ENCODE measurements at regions not wholly inside any gene's neighbourhood (a gene's known extent, or its start where the extent isn't known, plus 50 kb on each side); places are given as distances from the start of the nearest gene placed in this dataset.

DNA sequence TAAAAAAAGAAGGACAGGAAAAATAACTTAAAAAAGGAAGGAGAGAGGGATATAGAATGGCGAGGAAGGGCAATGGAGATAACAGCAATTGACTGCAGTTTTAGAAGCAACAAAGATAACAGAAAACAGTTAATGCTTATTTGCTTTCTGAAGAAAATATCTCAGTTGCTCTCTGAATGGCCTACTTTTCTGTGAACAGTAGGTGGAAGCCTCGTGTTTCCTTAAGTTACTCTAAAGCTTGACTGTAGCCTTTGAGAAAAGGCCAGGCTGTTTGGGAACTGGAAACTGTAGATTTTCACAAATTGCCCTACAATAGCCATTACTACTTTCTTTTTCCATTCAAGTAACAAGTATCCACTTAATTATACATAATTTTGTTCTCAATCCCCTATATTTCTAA lies 404.5 kb downstream of the YTHDC2 start:
- DNase-seq, result no peak

DNA sequence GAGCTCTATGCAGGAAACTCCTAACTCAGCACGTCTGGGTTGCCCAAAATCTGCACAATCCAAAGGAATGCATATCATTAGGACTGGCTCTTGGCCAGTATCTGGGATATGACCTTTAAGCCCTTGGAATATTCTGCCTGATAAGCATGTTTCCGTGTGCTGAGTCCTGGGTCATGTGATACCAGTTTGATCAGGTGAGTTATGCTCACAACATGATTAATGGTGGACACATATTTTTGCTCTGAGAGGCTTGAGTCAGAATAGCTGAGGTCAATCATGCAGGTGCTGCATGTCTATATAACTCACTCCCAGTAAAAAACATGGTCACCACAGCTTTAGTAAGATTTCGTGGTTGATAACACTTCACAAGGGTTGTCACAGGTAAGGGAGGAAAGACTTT lies 408.8 kb downstream of the YTHDC2 start:
- no peak for DNase-seq

DNA sequence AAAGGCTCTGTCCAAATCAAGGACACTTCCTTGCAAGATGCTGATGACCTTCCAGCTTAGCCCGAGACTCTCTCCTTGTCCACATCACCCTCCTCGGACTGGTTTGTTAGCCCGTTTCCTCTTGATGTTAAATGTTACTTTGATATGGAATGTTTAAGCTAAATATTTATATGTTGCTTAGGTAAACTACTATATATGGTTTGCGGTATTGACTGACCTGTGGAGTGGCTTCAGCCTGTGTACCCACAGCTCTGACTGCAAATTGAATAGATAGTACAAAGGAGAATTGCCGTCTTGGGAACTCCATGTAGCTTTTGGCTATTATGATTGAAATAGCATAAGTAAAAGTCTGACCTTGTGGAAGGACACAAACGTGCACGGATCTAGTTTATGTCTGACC lies 422.0 kb downstream of the YTHDC2 start:
- no peak for DNase-seq

DNA sequence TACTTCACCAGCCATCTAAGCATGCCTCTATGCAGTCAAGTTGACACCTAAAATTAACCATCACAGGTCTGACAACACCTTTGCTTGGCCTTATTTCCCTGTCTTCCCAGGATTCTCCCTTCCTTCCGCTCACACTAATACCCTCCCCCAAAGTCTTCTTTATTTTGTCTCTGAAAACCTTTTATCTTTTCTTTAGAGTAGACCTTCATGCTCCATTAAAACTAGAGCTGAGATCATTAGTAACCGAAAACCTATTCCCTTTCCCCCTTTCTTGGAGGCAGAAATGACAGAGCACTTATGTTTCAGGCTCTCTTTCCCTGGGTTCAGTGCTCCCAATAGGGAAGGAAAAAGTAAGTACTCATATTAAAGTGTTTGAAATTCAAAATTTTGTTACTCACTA lies 423.8 kb downstream of the YTHDC2 start:
- DNase-seq, result no peak

DNA sequence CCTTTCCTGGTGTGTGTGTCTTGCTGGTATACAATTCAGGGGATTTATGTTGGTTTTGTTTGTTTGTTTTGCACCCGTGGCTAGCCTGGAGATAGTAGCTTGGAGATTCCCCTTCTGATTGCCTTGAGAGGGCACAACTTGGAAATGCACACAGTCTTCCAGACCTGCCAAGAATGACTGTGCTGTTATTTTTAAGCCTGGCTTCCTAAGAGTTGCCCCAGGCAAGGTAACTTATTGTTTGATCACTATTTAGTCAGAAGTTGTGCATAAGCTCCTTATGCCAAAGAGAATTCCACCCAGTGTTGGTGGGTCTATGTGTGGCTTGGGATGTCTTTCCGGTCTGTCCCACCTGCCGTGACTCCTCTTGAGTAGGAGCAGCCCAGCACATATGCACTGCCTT lies 421.9 kb upstream of the KCNN2 start:
- DNase-seq, result no peak

DNA sequence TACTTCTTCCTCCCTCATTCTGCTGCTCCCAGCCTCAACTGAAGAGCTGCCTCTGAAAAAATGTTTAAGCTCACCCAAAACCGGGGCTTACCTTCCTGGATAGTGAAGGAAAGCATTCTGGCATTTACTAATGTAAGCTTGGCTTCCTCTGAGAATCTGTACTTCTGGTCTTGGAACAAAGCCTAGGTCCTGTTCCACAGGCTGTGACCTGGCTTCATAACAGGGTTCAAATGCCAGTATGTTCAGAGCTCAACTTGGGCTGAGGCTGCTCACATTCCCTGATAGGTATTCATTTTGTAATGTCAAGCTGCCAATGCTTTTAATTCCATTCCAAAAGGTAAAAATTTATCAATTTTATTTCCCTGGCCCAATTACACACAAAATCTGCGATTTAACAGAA lies 411.7 kb upstream of the KCNN2 start:
- no peak for DNase-seq

DNA sequence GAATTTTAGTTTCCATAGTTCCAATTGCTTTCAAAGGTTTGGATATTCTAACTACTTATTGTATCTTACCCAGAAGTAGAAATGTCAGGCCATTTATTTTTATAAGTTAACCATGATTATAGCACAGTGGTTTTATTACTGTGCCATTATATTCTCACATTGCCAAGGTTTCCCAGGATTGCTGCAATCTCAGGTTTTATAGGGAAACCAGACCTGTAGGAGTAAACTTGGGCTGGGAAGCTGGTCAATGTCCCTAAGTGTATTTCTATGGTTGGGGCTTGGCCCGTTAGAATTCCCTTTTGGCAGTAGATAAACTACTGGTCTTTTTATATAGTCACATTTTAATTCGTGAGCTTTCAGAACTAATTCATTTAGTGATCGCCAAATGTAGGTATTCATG lies 396.6 kb upstream of the KCNN2 start:
- no peak for DNase-seq

DNA sequence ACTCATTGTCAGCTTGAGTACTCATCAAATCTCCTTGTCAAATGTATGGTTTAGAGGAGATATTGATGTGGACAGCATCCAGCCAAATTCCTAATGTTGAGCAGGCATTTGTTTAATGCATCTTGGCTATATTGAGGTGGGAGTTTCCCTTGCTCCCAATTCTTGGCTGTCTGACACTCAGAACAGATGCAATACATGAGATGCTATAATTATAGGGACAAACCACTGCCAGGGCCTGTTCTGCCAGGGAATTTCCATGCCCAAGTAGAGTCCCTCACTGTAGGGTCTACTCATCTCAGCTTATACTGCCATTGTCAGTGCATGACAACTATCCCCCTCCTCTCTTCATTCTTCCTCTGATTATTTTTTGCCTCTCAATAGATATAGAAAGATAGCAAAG lies 392.0 kb upstream of the KCNN2 start:
- no peak for DNase-seq

DNA sequence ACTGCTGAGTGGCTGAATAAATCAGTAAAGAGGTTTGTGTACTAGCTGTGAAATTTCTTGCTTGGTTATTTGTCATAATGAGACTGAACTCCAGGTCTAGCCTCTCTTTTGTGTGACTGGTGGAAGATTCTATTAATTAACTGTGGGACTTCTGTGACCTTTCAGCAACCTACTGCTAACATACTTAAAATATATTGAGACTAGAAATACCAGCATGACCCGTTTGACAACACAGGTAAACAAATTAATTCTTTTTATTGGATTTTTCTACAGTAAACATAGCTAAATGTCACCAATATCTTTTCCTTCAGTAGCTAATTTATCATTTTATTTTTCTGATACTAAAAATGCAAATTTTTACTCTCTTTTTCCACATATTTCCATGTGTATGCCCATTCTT lies 390.4 kb upstream of the KCNN2 start:
- DNase-seq, result no peak

DNA sequence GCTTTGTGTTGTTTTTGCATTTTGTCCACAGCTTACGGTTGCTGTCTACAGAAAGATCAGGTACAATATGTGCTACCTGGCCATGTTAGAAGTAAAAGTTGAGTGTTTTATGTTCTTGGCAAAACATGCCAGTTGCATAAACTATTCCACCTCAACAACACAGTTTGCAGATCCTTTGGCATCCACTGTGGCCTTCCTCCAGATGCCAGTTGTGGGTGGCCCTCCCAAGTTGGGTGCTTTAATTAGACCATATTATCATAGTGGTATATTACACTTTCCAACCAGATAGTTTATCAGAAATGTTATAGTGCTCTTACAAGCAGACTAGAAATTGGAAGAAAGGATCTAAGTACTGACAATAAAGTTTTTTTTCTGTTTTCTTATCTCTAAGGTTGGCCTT lies 386.9 kb upstream of the KCNN2 start:
- no peak for DNase-seq

DNA sequence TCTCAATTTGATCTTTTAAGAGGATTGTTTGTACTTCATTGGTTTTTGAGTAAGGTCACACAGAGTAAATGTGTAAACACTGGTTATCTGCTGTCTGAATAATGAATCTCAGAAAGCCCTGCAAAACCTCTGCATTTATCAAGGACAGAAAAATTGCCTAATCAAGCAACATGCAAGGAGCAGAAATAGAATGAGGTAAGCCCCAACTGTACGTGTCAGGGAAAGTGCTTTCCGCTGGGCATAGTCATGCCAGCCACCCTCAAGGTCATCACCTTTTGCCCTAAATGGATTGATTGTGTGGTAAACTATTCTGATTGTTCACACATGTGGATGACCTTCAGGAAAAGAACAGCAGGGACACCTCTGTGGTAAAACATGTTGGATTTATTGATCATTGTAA lies 376.9 kb upstream of the KCNN2 start:
- no peak for DNase-seq

DNA sequence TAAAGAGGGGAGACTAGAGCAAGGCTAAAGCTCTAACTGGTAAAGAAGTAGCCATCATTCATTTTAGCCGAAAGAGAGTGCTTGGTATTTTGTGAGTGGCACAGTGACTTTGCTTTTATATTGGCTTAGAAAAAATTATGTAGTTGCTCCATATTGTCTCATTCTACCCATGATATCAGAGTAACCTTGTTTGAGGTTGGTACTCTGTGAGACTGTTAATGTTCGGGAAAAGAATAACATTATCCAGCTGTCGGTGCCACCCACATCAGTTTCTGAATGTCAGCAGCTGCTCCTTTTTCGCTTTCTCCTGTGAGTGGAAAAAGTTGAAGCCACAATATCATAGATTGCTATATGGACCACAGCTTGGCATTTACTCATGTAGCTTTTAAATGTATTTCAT lies 376.4 kb upstream of the KCNN2 start:
- no peak for DNase-seq

DNA sequence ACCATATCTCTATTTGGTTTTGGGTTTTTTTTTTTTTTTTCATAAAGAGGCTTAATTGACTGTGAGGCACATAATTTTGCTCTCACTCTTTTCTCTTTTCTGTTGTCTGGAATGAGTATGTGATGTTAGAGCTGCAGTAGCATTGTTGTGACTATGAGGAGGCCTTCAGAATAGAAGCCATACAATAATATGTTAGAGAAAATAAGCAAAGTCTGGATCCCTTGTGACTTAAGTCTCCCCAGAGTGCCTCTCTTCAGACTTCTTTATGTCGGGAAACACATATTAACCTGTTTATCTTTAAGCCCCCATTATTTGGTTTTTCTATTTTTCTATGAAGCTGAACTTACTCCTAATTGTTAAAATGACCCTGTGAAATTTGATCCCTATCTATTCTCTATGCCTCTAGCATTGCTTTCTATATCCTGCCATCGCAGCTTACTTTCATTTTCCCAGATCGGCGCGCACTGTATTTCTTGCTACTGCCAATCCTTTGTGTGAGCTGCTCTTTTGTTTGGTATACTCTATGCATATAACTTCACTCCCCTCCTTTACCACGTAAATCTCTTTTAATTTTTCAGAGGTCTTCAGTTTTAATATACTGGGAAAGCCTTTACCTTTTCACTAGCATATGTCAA lies 372.5 kb upstream of the KCNN2 start:
- DNase-seq, result no peak

DNA sequence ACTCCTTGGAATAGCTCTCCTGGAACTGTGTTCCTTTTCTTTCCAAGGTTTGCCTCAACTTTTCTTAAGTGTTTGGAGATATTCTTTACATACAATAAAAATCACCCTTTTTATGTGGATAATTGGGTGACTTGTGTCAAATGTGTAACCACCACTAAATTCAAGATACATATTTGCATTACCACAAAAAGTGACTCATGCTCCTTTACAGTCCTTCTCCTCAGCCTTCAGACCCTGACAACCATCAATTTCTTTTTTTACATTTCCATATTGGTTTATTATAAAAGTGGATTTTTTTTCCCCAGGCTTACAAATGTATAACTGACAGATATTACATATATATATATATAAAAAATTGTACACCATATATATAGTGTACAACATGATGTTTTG lies 372.0 kb upstream of the KCNN2 start:
- no peak for DNase-seq

DNA sequence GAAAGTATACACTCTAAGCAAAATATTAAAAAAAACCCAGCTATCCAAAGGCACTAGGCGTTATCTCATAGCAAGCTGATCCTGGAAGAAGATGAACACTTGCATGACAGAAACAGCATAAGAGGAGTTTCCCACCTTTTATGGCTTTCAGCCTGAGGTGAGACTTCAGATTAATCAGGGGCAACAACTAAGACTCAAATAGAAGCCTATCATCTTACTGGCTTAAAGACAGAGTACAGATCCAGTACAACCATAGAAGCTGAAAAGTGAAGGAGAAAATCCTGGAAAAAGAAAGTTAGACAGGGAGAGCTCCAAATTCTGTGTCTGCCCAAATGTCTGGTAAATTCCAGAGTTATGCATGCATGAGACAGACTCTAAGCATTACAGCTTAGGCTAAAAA lies 360.8 kb upstream of the KCNN2 start:
- no peak for DNase-seq

DNA sequence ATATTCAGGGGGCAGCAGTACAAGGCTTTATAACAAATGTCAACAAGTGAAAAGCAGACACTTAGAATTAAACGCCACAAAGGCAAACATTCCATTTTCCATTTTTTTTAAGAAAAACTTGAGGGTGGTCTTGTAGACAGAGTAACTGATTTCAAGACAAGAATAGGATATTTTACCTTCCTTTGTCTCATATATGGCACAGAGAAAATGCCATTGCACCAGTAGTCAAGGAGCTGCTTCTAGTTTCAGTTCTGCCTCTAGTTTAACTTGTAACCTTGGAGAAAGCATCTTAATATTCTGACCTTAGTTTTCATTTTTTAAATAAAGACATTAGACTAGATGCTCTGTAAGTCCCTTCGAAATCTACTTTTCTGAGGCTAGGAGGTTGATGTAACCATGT lies 355.3 kb upstream of the KCNN2 start:
- no peak for DNase-seq

DNA sequence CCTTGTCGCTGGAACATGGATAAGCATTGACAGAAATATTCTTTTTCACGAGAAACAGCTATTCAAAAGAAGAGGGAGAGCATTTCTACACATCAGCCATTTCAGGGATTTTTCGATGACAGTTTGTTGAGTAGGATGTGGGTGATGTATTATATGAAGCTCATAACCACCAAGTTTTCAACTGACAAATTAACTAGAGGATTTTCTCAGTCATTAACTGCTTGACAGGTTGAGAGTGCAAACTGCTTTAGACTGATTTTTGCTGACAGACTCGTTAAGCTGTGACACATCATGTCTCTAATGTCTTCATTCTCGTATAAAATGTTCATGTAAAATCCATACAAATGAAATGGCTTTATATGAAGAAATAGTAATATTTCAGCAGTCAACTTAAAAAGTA lies 354.2 kb upstream of the KCNN2 start:
- DNase-seq, result no peak

DNA sequence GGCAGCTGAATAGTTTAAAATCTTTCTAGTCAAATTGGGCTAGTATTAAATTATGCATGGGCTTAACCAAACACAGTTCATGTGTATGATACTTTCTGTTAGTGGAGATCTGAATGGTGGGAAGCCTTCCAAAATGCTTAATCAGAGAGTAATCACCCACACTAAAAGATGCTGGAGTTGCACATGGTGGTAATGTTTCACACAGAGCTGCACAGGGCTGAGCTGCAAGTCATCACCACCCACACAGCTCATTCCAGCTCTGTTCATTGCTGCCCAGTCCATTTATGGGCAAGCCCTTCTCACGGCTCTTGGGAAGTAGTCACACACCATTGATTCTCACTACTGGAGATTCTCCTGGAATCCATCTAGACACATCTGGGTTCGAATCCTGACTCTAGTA lies 351.5 kb upstream of the KCNN2 start:
- no peak for DNase-seq

DNA sequence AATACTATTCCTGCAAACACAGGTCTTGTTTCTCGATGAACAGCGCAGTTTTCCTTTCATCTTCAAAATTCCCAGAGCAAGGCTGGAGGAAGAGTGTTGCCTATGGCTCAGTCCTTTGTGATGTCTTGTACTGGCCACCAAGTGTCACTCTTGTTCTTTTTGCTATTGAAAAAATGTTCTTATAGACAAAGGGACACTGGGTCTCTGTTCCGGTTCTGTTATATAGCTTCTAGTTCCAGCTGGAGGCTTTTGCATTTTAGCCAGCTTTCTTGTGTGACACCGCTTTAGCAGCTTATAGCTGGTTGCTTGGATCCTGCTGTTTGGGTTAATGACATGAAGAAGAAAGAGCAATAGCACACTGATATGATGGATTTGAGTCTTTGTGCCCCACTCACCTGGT lies 343.7 kb upstream of the KCNN2 start:
- DNase-seq, result no peak

DNA sequence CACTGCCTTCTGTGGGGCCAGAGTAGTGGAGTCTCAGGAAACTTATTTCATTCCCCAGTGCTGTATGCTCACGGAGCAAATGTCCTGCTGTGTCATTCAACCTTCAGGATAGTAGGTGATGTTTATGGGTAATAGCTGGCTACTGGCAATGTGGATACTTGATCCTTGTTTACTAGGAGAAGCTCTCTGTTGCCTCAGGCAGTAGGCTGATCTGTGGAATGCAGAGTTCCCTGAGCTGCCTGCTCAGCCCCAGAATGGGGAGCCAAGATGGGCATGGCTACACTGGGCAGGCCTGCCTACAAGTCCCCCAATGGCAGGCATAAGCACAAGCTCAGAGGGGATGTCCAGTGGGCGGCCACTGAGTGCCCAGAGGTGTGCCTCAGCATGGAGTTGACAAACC lies 323.1 kb upstream of the KCNN2 start:
- no peak for DNase-seq

DNA sequence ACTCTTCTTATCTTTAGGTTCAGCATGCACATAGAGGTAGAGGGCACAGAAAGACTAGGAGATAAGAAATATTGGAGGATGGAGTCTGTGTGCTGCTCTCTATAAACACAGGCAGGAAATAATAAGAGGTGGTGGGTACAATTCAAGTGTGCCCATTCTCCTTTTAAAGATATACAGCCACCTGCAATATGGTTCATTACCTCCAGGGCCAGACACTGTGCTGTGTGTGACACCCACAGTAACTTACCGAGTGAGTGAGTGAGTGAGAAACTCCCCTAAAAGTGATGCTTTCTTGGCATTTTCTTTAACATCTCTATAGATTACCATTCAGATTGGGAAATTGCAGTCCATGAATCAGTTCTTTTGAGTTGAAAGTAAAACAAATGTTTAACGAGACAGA lies 311.8 kb upstream of the KCNN2 start:
- no peak for DNase-seq

DNA sequence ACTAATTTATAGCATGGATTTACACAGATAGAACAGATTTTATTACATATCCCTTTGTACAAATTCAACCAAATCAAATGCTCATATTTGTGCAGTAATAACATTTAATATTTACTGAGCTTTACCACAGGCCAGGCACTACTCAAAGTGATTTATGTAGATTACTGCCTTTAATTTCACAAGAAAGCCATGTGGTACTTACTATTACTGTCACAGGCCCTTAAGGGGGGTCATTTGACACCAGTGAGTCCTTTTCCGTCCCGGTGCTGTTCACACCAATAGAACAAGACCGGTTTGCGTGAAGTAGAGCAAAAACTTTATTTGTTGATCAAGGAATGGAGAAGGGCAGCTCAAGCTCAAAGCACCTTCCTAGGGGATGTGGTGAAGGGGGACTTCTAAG lies 308.5 kb upstream of the KCNN2 start:
- no peak for DNase-seq

DNA sequence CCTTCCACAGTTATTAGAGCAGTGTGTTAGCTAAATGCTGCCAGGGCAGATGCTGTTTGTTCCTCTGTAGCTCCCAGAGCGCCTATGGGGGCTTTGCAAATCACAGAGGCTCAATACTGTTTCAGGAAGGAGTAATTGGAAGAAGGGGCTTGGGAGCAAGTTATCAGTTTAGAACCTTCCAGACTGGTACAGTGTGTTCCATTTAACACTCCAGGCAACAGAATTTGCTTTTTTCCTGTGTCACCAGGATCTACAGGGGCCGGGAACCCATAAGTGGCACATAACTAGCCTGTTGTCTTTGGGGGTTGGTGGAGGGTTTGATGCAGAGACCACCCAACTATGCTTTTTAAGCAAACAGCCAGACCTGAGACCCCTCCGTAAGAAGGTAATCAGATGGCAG lies 307.3 kb upstream of the KCNN2 start:
- DNase-seq, result no peak

DNA sequence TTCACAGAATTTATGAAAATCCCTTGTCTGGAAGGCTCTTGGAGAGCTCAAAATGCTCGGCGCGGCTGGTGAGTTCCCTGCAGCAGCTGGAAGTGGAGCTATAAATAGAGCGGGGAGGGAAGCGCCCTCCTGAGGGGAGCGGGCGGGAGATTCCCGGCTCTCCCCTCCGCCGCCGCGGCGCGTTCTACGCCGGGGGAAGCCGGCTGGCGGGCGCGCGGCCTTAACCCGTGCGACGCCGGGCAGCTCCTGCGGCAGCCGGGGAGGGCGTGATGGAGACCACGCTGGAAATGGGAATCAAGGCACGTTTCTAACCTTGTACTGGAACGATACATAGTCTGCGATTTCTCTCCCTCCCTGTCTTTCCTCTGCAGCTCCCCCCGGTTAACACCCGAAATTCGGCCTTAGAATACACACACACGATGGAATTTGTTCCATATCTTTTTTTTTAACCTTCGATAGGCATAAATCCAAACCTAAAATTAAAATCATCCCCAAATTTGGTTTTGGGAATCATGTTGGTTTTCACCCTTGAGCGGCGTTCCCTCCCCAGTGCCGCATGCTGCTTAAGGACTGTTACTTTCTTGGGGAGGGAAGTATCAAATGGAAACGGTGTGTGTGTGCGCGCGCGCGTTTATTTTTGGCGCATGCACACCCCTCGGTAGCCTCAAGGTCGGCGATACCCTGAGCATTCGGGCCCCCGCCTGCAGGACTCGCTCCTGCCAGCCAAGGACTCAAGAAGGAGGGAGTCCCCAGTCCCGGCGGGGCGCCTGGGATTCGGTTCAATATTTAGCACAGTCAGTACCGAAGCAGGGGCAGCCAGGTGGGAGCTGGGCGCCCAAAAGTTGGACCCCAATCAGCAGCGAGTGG lies 306.3 kb upstream of the KCNN2 start:
- DNase-seq, result peak; percentile 43

DNA sequence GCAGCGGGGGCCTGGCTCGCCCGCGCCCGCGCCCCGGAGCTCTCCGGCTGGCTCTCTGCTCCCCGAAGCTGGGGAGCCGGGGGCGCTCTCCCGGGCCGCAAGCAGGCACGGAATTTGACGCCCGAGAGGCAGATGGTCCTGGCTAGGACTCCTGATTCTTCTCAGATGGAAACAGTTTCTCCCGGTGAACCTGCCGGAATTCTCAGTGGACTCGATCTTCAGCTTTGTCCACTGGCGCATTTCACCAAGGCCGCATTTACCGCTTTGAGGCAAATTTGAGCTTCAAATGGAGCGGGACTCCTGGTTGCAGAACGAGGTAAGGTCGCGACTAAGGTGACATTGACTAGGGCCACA lies 305.7 kb upstream of the KCNN2 start:
- DNase-seq, result no peak
